GM12875 (cell line): ENCODE measurements at regions not wholly inside any gene's neighbourhood (a gene's known extent, or its start where the extent isn't known, plus 50 kb on each side); places are given as distances from the start of the nearest gene placed in this dataset.

Experiments used
- H3K4me3 ChIP-seq: one replicate; pipeline ENCODE4 v1.5.1; 2011; ENCODE audit warnings: low read depth, low read length, control low read depth
- CTCF ChIP-seq: IDR thresholded peaks from 2 replicates; pipeline ENCODE4 v1.5.1; 2011; ENCODE audit warnings: low read depth, mild to moderate bottlenecking, control low read depth, inconsistent platforms, low read length, moderate library complexity, borderline replicate concordance; ENCODE audit not compliant: insufficient read depth

GRCh38 chr7:46880508-46881196 is 701.3 kb downstream of the TNS3 start:
- no peak for TF ChIP-seq CTCF
- H3K4me3 ChIP-seq: no peak overlapping the region

GRCh38 chr7:46879783-46880182 is 702.1 kb downstream of the TNS3 start:
- TF ChIP-seq CTCF: no peak
- no peak overlapping the region for H3K4me3 ChIP-seq

- no peak overlapping the region for H3K4me3 ChIP-seq
- no peak for TF ChIP-seq CTCF
Measured at GRCh38 chr7:46871516-46871915, 710.4 kb downstream of the TNS3 start.

GRCh38 chr7:46864716-46865115 is 717.2 kb downstream of the TNS3 start:
- no peak for TF ChIP-seq CTCF
- H3K4me3 ChIP-seq: no peak overlapping the region

- no peak for TF ChIP-seq CTCF
Measured at GRCh38 chr7:46859963-46860475, 721.9 kb downstream of the TNS3 start.

GRCh38 chr7:46855851-46856250 is 726.1 kb downstream of the TNS3 start:
- H3K4me3 ChIP-seq: no peak overlapping the region
- no peak for TF ChIP-seq CTCF

More at GRCh38 chr7:46859963-46860475, 721.9 kb downstream of the TNS3 start:
- H3K4me3 ChIP-seq: no peak overlapping the region

- no peak for TF ChIP-seq CTCF
- no peak overlapping the region for H3K4me3 ChIP-seq
Measured at GRCh38 chr7:46854958-46855473, 726.9 kb downstream of the TNS3 start.
